ENCODE measurements at regions not wholly inside any gene's neighbourhood (a gene's known extent, or its start where the extent isn't known, plus 50 kb on each side); places are given as distances from the start of the nearest gene placed in this dataset.
"Not testable (repeated sequence)": the region's sequence is repeated elsewhere in the genome, so short reads cannot be mapped to it uniquely, and the experiment has no call there.

- DNase-seq, result no peak
- Mint-ChIP-seq H3K27ac (no peak overlapping the region), H3K4me1 (ENCODE audit: low read depth) (no peaks in the 10 kb centered on the region), H3K36me3 (ENCODE audit: low read depth) (no peaks in the 10 kb centered on the region), H3K9me3 (ENCODE audit: insufficient read depth) (no peaks in the 10 kb centered on the region), H3K27me3 (ENCODE audit: low read depth) (no peaks in the 10 kb centered on the region), H3K4me3 (no peak overlapping the region)
- POLR2A ChIA-PET, result no interaction called here
- no peak for ATAC-seq
- CTCF ChIA-PET, result interaction anchor here (1.0 kb wide), 1 partner anchor 70 kb away, joined by 3 read pairs; no protein-coding TSS in a partner anchor
These were observed 171.9 kb downstream of the OTUD1 start for GRCh38 chr10:23610626-23611307.

DNA sequence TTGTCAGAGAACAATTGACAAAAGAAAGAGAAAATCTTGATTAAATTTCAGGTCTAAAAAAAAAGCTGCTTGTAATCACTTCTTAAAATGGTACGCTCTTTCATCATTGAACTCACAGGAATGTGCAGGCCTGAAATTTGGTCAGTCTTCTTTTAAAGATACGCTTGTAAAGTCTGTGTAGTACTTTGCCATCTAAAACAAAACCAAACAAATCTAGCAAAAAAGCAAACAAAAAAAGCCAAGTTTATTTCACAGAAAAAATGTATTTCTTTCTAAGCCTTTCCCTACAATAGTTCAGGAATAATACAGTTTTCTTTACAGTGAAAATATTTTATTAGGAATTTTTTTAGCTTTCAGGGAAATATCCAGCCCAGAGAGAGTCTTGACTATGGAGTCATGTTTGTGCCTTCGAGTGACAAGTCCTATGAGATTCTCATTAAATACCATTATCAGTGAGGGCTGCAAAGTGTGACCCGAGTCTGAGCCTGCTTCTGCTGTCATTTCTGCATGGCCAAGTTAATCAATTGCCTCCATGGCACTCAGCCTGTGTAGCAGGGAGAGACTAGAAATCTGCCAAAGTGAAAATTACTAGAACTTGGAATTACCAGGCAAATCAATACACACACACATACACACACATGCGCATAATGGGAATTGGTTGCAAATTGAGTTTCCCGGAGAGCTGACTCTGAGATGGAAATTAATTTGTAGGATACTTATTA is 172.6 kb downstream of the OTUD1 start:
- H3K9me3 Mint-ChIP-seq (ENCODE audit: insufficient read depth), result no peaks in the 10 kb centered on the region
- DNase-seq (no peak), ATAC-seq (no peak)
- ChIA-PET CTCF (interaction anchor here (1.0 to 1.4 kb wide), 2 partner anchors 71 to 297 kb away, joined by 3 read pairs; no protein-coding TSS in a partner anchor), POLR2A (no interaction called here)
- H3K36me3 Mint-ChIP-seq (ENCODE audit: low read depth), result no peaks in the 10 kb centered on the region
- no peak overlapping the region for H3K27ac Mint-ChIP-seq
- H3K27me3 Mint-ChIP-seq (ENCODE audit: low read depth), result no peaks in the 10 kb centered on the region
- no peaks in the 10 kb centered on the region for H3K4me1 Mint-ChIP-seq (ENCODE audit: low read depth)
- H3K4me3 Mint-ChIP-seq, result no peak overlapping the region

DNA sequence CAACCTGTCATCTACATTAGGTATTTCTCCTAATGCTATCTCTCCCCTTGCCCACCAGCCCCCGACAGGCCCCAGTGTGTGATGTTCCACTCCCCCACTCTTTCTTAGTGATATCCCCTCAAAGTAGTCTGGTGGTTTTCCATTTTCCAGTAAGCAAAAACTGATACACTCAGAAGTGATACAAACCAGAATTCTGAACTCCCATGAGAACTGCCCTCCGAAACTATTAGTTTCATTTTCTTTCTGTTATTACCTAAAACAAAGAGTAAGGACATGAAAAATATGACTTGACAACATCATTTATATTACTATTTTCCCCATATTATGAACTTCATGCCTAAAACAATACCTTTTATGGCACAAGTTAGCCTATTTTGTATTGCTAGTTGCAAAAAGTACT is 175.0 kb downstream of the OTUD1 start:
- POLR2A ChIA-PET, result no interaction called here

GRCh38 chr10:23614483-23614882 is 175.6 kb downstream of the OTUD1 start:
- no peak for DNase-seq
- ChIA-PET POLR2A (no interaction called here), CTCF (no interaction called here)
- no peak overlapping the region for H3K27ac Mint-ChIP-seq
- no peak for ATAC-seq
- H3K9me3 Mint-ChIP-seq (ENCODE audit: insufficient read depth), result no peaks in the 10 kb centered on the region
- H3K36me3 Mint-ChIP-seq (ENCODE audit: low read depth), result no peaks in the 10 kb centered on the region
- no peak overlapping the region for H3K4me3 Mint-ChIP-seq
- H3K27me3 Mint-ChIP-seq (ENCODE audit: low read depth), result no peaks in the 10 kb centered on the region
- no peaks in the 10 kb centered on the region for H3K4me1 Mint-ChIP-seq (ENCODE audit: low read depth)

More for the DNA sequence above, 175.0 kb downstream of the OTUD1 start:
- ATAC-seq (no peak), DNase-seq (no peak)
- Mint-ChIP-seq H3K9me3 (ENCODE audit: insufficient read depth) (no peaks in the 10 kb centered on the region), H3K4me1 (ENCODE audit: low read depth) (no peaks in the 10 kb centered on the region), H3K36me3 (ENCODE audit: low read depth) (no peaks in the 10 kb centered on the region), H3K27ac (no peak overlapping the region), H3K27me3 (ENCODE audit: low read depth) (no peaks in the 10 kb centered on the region), H3K4me3 (no peak overlapping the region)
- CTCF ChIA-PET, result no interaction called here

GRCh38 chr10:23630376-23630775 is 191.5 kb downstream of the OTUD1 start:
- Mint-ChIP-seq H3K36me3 (ENCODE audit: low read depth) (no peaks in the 10 kb centered on the region), H3K27me3 (ENCODE audit: low read depth) (no peaks in the 10 kb centered on the region), H3K4me3 (no peak overlapping the region), H3K27ac (no peak overlapping the region), H3K9me3 (ENCODE audit: insufficient read depth) (peaks cover 6% of the 10 kb centered on the region), H3K4me1 (ENCODE audit: low read depth) (no peaks in the 10 kb centered on the region)
- ChIA-PET CTCF (interaction anchor here (0.6 kb wide), 1 partner anchor 407 kb away, joined by 3 read pairs; no protein-coding TSS in a partner anchor), POLR2A (interaction anchor here (0.6 kb wide), 1 partner anchor 332 kb away, joined by 3 read pairs; no protein-coding TSS in a partner anchor)
- ATAC-seq (no peak), DNase-seq (no peak)

GRCh38 chr10:23630885-23631284 is 192.0 kb downstream of the OTUD1 start:
- no peak for DNase-seq
- H3K27ac Mint-ChIP-seq, result no peak overlapping the region
- CTCF ChIA-PET, result no interaction called here
- H3K36me3 Mint-ChIP-seq (ENCODE audit: low read depth), result no peaks in the 10 kb centered on the region
- no peaks in the 10 kb centered on the region for H3K4me1 Mint-ChIP-seq (ENCODE audit: low read depth)
- no peak for ATAC-seq
- POLR2A ChIA-PET, result no interaction called here
- H3K4me3 Mint-ChIP-seq, result no peak overlapping the region
- peaks cover 6% of the 10 kb centered on the region for H3K9me3 Mint-ChIP-seq (ENCODE audit: insufficient read depth)
- H3K27me3 Mint-ChIP-seq (ENCODE audit: low read depth), result no peaks in the 10 kb centered on the region

- ChIA-PET POLR2A (interaction anchor here (0.7 kb wide), 1 partner anchor 14 kb away, joined by 5 read pairs; no protein-coding TSS in a partner anchor), CTCF (no interaction called here)
- ATAC-seq, result no peak
- Mint-ChIP-seq H3K9me3 (ENCODE audit: insufficient read depth) (no peaks in the 10 kb centered on the region), H3K4me3 (no peak overlapping the region), H3K27me3 (ENCODE audit: low read depth) (no peaks in the 10 kb centered on the region), H3K36me3 (ENCODE audit: low read depth) (no peaks in the 10 kb centered on the region), H3K27ac (no peak overlapping the region), H3K4me1 (ENCODE audit: low read depth) (no peaks in the 10 kb centered on the region)
- DNase-seq, result no peak
These were observed 204.4 kb downstream of the OTUD1 start for GRCh38 chr10:23643111-23643780.

GRCh38 chr10:23648618-23649017 is 209.7 kb downstream of the OTUD1 start:
- no peaks in the 10 kb centered on the region for H3K27me3 Mint-ChIP-seq (ENCODE audit: low read depth)
- H3K4me3 Mint-ChIP-seq, result no peak overlapping the region
- POLR2A ChIA-PET, result interaction anchor here (0.7 kb wide), 1 partner anchor 566 kb away, joined by 4 read pairs; no protein-coding TSS in a partner anchor
- H3K4me1 Mint-ChIP-seq (ENCODE audit: low read depth), result no peaks in the 10 kb centered on the region
- DNase-seq (no peak), ATAC-seq (no peak)
- no peaks in the 10 kb centered on the region for H3K9me3 Mint-ChIP-seq (ENCODE audit: insufficient read depth)
- CTCF ChIA-PET, result no interaction called here
- H3K36me3 Mint-ChIP-seq (ENCODE audit: low read depth), result no peaks in the 10 kb centered on the region
- no peak overlapping the region for H3K27ac Mint-ChIP-seq

- H3K27ac Mint-ChIP-seq, result no peak overlapping the region
- no peak for DNase-seq
- POLR2A ChIA-PET, result no interaction called here
- no peaks in the 10 kb centered on the region for H3K9me3 Mint-ChIP-seq (ENCODE audit: insufficient read depth)
- no peaks in the 10 kb centered on the region for H3K4me1 Mint-ChIP-seq (ENCODE audit: low read depth)
- no peaks in the 10 kb centered on the region for H3K27me3 Mint-ChIP-seq (ENCODE audit: low read depth)
- no peaks in the 10 kb centered on the region for H3K36me3 Mint-ChIP-seq (ENCODE audit: low read depth)
- no peak overlapping the region for H3K4me3 Mint-ChIP-seq
- no peak for ATAC-seq
- CTCF ChIA-PET, result interaction anchor here (1.7 to 1.9 kb wide), 2 partner anchors 127 to 342 kb away, joined by 3 to 6 read pairs; no protein-coding TSS in a partner anchor
These were observed 217.9 kb downstream of the OTUD1 start for GRCh38 chr10:23656735-23657134.

DNA sequence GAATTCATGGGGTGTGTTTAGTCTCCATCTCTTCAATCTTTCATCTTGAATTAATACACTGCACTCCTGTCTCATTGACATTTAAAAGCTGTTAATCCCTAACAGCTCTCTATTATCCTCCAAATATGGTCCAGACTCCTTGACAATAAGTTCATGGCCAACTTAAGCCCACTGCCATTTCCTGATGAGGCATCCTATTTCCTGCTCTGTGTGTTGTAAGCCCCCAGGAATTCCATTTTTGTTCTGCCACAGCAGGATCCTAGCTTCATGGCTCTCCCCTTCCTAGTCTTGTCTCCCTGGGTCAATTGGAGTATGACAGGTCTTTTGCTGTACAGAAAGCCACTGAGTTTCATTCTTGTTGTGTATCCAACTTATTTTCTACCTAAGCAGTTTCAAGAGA is 218.8 kb downstream of the OTUD1 start:
- Mint-ChIP-seq H3K36me3 (ENCODE audit: low read depth) (no peaks in the 10 kb centered on the region), H3K27ac (no peak overlapping the region), H3K4me3 (no peak overlapping the region), H3K4me1 (ENCODE audit: low read depth) (no peaks in the 10 kb centered on the region), H3K9me3 (ENCODE audit: insufficient read depth) (no peaks in the 10 kb centered on the region), H3K27me3 (ENCODE audit: low read depth) (no peaks in the 10 kb centered on the region)
- DNase-seq (no peak), ATAC-seq (no peak)
- ChIA-PET CTCF (interaction anchor here (1.9 kb wide), 1 partner anchor 343 kb away, joined by 6 read pairs; no protein-coding TSS in a partner anchor), POLR2A (interaction anchor here (0.6 kb wide), 1 partner anchor 14 kb away, joined by 5 read pairs; no protein-coding TSS in a partner anchor)

DNA sequence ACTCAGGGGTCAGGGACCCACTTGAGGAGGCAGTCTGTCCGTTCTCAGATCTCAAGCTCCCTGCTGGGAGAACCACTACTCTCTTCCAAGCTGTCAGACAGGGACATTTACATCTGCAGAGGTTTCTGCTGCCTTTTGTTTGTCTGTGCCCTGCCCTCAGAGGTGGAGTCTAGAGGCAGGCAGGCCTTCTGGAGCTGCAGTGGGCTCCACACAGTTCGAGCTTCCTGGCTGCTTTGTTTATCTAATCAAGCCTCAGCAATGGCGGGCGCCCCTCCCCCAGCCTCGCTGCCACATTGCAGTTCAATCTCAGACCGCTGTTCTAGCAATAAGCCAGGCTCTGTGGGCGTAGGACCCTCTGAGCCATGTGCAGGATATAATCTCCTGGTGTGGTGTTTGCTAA is 233.0 kb downstream of the OTUD1 start:
- ATAC-seq; H3K9me3 Mint-ChIP-seq (ENCODE audit: insufficient read depth); CTCF ChIA-PET; H3K27me3 Mint-ChIP-seq (ENCODE audit: low read depth); H3K4me3 Mint-ChIP-seq; H3K4me1 Mint-ChIP-seq (ENCODE audit: low read depth); POLR2A ChIA-PET; H3K36me3 Mint-ChIP-seq (ENCODE audit: low read depth); DNase-seq; H3K27ac Mint-ChIP-seq: not testable (repeated sequence)

DNA sequence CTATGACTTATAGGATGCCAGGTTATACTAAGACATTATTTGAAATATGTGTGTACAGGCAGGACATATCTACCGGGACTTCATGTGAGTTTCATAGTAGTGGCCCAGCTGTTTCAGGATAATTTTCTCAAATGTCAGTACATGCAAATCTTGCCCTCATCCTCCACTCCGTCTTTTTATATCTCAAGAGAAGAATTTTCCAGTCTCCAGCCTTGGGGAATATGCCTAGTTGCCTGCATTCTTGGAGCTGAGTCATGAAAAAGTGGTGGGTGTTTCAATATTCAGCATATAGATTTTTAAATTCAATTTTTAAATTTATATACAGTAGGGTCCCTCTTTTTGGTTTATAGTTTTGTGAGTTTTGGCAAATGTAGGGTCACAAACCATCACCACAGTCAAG is 236.7 kb downstream of the OTUD1 start:
- peaks cover 2% of the 10 kb centered on the region for H3K27me3 Mint-ChIP-seq (ENCODE audit: low read depth)
- no peak overlapping the region for H3K4me3 Mint-ChIP-seq
- H3K4me1 Mint-ChIP-seq (ENCODE audit: low read depth), result no peaks in the 10 kb centered on the region
- ATAC-seq (no peak), DNase-seq (no peak)
- no peaks in the 10 kb centered on the region for H3K9me3 Mint-ChIP-seq (ENCODE audit: insufficient read depth)
- ChIA-PET POLR2A (no interaction called here), CTCF (no interaction called here)
- no peak overlapping the region for H3K27ac Mint-ChIP-seq
- no peaks in the 10 kb centered on the region for H3K36me3 Mint-ChIP-seq (ENCODE audit: low read depth)
